Upper lobe of left lung (tissue), 4 donors: ENCODE measurements at regions not wholly inside any gene's neighbourhood (a gene's known extent, or its start where the extent isn't known, plus 50 kb on each side); places are given as distances from the start of the nearest gene placed in this dataset.

Experiments used
- CTCF ChIP-seq, 6 experiments: fragments of 450-650 bp in 4 of 6; fragments of 200-600 bp in 2 of 6; sonication (generic) in 2 of 6; IDR thresholded peaks; one replicate each; pipeline ENCODE4 v1.5.1; 2016 to 2019; ENCODE audit warnings: antibody characterized with exemption in 6 of 6
- EP300 ChIP-seq, 4 donors: sonication (generic); formaldehyde crosslinking; IDR thresholded peaks; one replicate each; pipeline ENCODE4 v1.5.1; 2017; ENCODE audit warnings: antibody characterized with exemption in 4 of 4, control low read depth in 2 of 4
- POLR2A ChIP-seq, 4 donors: fragments of 450-650 bp; IDR thresholded peaks; one replicate each; pipeline ENCODE4 v1.5.1; 2016 to 2017; ENCODE audit warnings: antibody characterized with exemption in 4 of 4, mild to moderate bottlenecking in 2 of 4
- POLR2AphosphoS5 ChIP-seq, 2 donors: sonication (generic); formaldehyde crosslinking; IDR thresholded peaks; one replicate each; pipeline ENCODE4 v1.5.1; 2017; ENCODE audit warnings: antibody characterized with exemption in 2 of 2

- TF ChIP-seq CTCF (IDR thresholded peaks at IDR 0.05) (no peak), POLR2A (IDR thresholded peaks at IDR 0.05) (no peak), POLR2AphosphoS5 (IDR thresholded peaks at IDR 0.05) (no peak), EP300 (IDR thresholded peaks at IDR 0.05) (peak in 1 of 4 donors; percentile 68)
Observed at GRCh38 chr3:153658136-153658535, 463.1 kb upstream of the ARHGEF26 start.
